ENCODE measurements at regions not wholly inside any gene's neighbourhood (a gene's known extent, or its start where the extent isn't known, plus 50 kb on each side); places are given as distances from the start of the nearest gene placed in this dataset.
"Not testable (repeated sequence)": the region's sequence is repeated elsewhere in the genome, so short reads cannot be mapped to it uniquely, and the experiment has no call there.

DNA sequence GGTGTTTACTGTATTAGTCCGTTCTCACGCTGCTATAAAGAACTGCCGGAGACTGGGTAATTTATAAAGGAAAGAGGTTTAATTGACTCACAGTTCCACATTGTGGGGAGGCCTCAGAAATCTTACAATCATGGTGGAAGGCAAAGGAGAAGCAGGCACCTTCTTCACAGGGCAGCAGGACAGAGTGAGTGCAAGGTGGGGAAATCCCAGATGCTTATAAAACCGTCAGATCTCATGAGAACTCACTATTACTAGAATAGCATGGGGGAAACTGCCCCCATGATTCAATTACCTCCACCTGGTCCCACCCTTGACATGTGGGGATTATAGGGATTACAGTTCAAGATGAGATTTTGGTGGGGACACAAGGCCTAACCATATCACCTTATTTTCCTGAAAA lies 60.1 kb upstream of the IFNGR1 start:
- TF ChIP-seq FOXP2 (optimal IDR thresholded peaks at IDR 0.05; ENCODE audit: control extremely low read depth, extremely low read length, insufficient read depth); POLR2AphosphoS5 (IDR thresholded peaks at IDR 0.05; ENCODE audit: borderline replicate concordance, low read depth, low read length): not testable (repeated sequence)
